ENCODE measurements at regions not wholly inside any gene's neighbourhood (a gene's known extent, or its start where the extent isn't known, plus 50 kb on each side); places are given as distances from the start of the nearest gene placed in this dataset.

GRCh38 chr10:9636216-9636615, 1381.5 kb upstream of the CELF2 start:
- TF ChIP-seq CTCF (IDR thresholded peaks at IDR 0.05; ENCODE audit: insufficient read depth, low read depth, low read length) (no peak), EZH2 (IDR thresholded peaks at IDR 0.05; ENCODE audit: insufficient read depth, low read length) (no peak)
